ENCODE measurements at regions not wholly inside any gene's neighbourhood (a gene's known extent, or its start where the extent isn't known, plus 50 kb on each side); places are given as distances from the start of the nearest gene placed in this dataset.

- TF ChIP-seq ZNF384 (IDR thresholded peaks at IDR 0.05) (no peak), SUZ12 (IDR thresholded peaks at IDR 0.05) (no peak), FOXM1 (IDR thresholded peaks at IDR 0.05; ENCODE audit: borderline replicate concordance) (no peak), SP1 (IDR thresholded peaks at IDR 0.05) (no peak), TARDBP (IDR thresholded peaks at IDR 0.05) (no peak), HDGF (IDR thresholded peaks at IDR 0.05; ENCODE audit: borderline replicate concordance) (no peak), FOXA1 (IDR thresholded peaks at IDR 0.05) (no peak), L3MBTL2 (conservative IDR thresholded peaks at IDR 0.05) (no peak), FOXK2 (IDR thresholded peaks at IDR 0.05) (no peak), ELF4 (IDR thresholded peaks at IDR 0.05) (no peak), ARNT (IDR thresholded peaks at IDR 0.05) (no peak), BHLHE40 (IDR thresholded peaks at IDR 0.05; ENCODE audit: borderline replicate concordance) (no peak), CTBP1 (IDR thresholded peaks at IDR 0.05; ENCODE audit: borderline replicate concordance) (no peak), LEF1 (IDR thresholded peaks at IDR 0.05; ENCODE audit: borderline replicate concordance) (no peak)
Observed at GRCh38 chr20:53800883-53801604, 207.4 kb upstream of the ZNF217 start.
